Suprapubic skin (tissue), 4 donors: ENCODE measurements at regions not wholly inside any gene's neighbourhood (a gene's known extent, or its start where the extent isn't known, plus 50 kb on each side); places are given as distances from the start of the nearest gene placed in this dataset.

Source experiments
- EP300 ChIP-seq: sonication (generic); formaldehyde crosslinking; IDR thresholded peaks from one replicate; pipeline ENCODE4 v1.6.1; 2017; ENCODE audit warnings: antibody characterized with exemption
- POLR2A ChIP-seq, 2 donors: fragments of 450-650 bp; IDR thresholded peaks; one replicate each; pipeline ENCODE4 v1.6.1; 2017; ENCODE audit warnings: antibody characterized with exemption in 2 of 2, mild to moderate bottlenecking in 2 of 2, moderate library complexity in 2 of 2
- POLR2AphosphoS5 ChIP-seq, 3 donors: sonication (generic); formaldehyde crosslinking; IDR thresholded peaks; one replicate each; pipeline ENCODE4 v1.6.1; 2017; ENCODE audit warnings: antibody characterized with exemption in 3 of 3
- TF ChIP-seq, protein P1 (sequence below), 2 donors: fragments of 200-600 bp in 1 of 2; fragments of 450-650 bp in 1 of 2; sonication (generic) in 1 of 2; IDR thresholded peaks; one replicate each; pipeline ENCODE4 v1.5.1; 2016 to 2019; ENCODE audit warnings: antibody characterized with exemption in 2 of 2, mild to moderate bottlenecking in 1 of 2, moderate library complexity in 1 of 2

DNA sequence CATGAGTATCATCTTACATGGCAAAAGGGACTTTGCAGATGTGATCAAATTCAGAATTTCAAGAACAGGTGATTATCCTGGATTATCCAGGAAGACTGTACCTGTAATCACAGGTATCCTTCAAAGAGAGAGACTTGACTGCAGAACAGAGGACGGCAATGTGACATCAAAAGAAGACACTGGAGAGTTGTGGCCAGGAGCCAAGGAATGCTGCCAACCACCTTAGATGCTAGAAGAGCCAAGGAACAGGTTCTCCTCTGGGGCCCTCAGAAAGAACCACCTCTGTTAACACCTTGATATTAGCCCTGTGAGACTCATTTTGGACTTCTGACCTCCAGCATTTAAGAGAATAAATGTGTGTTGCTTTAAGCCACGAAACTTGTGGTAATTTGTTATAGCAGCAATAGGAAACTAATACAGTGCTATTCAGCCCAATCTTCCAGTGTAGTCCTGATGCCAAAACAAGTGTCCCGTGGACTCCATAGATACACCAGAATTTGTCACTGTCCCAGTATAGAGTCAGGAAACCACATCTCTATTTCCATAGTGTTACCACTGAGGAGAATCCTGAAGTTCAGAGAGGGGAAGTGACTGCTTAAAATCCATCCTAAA, 330.6 kb upstream of the TLE3 start:
- TF ChIP-seq, protein P1, sequence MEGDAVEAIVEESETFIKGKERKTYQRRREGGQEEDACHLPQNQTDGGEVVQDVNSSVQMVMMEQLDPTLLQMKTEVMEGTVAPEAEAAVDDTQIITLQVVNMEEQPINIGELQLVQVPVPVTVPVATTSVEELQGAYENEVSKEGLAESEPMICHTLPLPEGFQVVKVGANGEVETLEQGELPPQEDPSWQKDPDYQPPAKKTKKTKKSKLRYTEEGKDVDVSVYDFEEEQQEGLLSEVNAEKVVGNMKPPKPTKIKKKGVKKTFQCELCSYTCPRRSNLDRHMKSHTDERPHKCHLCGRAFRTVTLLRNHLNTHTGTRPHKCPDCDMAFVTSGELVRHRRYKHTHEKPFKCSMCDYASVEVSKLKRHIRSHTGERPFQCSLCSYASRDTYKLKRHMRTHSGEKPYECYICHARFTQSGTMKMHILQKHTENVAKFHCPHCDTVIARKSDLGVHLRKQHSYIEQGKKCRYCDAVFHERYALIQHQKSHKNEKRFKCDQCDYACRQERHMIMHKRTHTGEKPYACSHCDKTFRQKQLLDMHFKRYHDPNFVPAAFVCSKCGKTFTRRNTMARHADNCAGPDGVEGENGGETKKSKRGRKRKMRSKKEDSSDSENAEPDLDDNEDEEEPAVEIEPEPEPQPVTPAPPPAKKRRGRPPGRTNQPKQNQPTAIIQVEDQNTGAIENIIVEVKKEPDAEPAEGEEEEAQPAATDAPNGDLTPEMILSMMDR (IDR thresholded peaks at IDR 0.05) = no peak
- no peak for TF ChIP-seq POLR2A (IDR thresholded peaks at IDR 0.05)
- no peak for TF ChIP-seq EP300
- TF ChIP-seq POLR2AphosphoS5 (IDR thresholded peaks at IDR 0.05) = no peak
